NCI-H146 (cell line): ENCODE measurements at regions not wholly inside any gene's neighbourhood (a gene's known extent, or its start where the extent isn't known, plus 50 kb on each side); places are given as distances from the start of the nearest gene placed in this dataset.
"Not testable (repeated sequence)": the region's sequence is repeated elsewhere in the genome, so short reads cannot be mapped to it uniquely, and the experiment has no call there.

Experiments
- DNase-seq: peaks from one replicate; lab custom pipeline; 2025; lab: John Stamatoyannopoulos, UW

DNA sequence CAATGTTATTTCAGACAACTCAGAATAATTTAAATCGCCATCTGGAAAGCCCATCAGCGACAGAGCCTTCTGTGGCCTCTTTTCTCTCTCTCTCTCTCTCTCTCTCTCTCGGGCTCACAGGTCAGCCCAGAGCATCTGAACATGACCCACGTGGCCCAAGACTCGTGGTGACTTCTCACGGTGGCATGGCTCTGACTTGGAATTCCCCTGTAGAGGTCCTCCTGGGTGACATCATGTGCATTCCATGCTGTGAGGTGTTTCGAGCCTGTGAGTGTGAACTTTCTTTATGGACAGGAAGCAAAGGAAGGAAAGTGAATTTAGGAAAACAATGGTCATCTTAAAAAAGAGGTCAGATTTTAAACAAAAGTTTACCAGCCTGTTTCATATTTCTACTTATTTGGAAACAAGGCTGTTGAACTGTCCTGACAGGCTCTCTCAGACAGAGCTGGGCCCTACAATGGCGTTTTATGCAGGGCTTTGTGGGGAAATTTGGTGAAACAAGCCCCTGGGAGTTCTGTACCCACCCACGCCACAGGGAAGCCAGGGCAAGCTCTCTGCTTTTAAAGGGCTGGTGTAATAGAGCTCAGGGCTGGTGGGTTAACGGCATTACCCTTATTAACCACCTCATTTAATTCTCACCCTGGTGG, 359.7 kb upstream of the ZNF32 start:
- DNase-seq: no peak

DNA sequence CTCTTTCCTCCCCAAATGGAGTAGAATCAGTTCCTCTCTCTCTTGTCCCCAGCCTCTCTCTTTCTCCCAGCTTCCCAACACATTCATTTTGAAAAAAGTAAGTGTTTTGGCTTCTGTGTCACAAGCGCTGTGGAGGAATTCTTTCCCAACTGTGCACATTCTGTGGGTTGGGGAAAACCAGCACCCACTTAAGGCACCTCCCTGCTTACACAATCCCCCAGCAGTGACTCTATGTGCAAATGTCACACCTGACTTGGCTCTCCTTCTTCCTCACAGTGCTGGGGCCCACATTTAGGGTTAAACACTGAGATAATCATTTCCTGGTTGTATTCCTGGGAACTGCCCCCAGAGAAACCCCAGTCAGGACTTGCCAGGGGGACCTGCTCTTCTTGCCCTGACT, 358.1 kb upstream of the ZNF32 start:
- no peak for DNase-seq

DNA sequence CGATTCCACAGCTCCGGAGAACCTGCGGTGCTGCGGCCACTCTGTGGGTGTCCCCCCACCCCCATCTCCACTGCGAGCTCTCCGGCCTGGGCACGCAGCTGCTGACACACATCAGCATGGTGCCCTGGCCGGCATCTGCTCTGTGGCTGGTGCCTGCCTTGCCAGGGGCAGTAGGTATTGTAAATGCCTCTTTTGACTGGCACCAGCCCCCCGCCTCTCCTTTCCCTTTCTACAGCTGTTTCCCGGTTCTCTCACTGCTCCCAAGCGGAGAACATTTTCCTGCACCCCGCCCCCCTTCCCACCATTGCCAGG, 357.1 kb upstream of the ZNF32 start:
- no peak for DNase-seq

DNA sequence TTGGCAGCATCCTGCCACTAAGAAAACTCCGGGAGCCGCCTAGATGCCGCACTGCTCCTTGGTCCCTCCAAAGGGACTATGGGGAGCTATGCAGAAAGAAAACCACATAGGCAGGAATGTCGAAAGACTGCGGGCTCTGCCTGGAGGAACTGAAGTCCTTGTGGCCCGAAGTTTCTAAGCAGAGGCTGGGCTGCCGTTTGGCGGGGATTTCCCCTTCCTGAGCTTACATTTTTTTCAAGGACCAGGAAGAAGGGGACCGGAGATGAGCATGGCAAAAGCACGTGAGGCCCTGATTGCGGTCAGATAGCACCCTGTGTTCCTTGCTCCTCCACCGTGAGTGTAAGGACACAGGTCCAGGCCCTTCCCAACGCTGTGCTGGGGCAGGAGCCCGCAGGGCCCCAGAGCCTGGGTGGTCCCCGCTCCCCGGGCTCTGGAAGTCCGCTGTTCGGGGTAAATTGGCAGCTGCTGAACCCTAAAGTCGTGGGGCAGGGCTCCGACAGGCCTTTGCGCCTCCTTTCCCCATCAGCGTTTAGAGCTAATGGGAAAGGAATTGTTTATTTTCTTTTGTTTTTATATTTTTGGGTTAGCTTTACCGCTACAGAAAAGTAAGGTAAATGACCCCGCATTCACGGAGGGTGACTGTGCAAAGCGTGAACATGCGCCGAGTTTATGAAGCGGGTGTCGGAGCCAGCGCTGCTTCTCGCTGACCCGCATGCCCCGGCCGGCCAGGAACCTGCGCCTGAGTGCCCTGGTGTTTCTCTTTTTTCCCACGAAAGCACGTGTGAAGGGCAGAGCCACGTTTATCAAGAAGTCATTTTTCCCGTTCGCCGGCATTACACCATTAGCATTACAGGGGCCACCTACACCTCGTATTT, 356.5 kb upstream of the ZNF32 start:
- no peak for DNase-seq

DNA sequence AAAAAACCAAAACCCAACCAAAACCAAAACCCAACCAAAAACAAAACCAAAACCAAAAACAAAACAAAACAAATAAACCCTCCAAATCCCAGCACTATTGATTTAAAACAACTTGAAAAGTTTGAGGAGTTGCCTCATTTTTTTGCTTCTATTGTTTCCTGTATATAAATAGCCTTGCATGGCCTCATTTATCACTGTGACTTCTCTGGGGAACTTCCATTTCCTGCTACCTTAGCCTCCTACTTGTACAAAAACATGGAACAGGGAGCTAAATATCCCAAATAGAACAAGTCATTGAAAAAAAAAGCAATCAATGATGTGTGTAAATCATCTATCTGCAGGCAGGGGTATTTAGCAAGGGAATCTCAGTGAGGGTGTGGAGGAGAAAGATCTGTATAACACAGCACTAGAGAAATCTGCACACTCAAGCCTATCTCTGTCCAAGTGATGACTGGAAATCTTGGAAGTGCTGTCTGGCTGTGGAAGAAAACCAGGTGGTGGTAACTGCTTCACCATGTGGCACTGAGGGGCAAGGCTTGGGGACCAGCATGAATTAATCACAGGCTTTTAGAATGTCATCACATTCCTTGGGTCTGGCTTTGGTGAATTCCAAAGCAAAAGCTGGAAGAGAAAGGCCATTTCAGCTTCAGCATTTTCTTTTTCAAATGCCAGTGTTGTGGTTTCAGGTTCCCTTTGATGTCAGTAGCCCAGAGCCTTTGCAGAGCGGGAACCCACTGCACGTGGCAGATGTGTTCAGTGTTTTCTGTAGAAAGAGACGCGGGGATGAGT, 349.5 kb upstream of the ZNF32 start:
- DNase-seq: no peak

DNA sequence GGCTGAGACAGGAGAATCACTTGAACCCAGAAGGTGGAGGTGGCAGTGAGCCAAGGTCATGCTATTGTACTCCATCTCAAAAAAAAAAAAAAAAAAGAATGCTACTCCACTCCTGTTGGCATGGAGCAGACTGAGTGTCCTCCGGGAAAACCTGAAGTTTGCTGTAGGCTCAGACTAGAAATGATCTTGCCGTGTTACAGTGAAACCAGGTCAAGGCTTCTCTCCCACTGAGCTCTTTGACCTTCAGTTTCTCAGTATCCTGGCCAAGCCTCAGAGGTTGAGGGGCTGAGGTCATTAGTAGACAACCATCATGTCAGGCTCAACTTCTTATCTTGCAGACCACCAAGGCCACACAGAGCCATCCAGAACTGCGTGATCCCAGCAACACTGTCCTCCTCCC, 348.6 kb upstream of the ZNF32 start:
- no peak for DNase-seq

DNA sequence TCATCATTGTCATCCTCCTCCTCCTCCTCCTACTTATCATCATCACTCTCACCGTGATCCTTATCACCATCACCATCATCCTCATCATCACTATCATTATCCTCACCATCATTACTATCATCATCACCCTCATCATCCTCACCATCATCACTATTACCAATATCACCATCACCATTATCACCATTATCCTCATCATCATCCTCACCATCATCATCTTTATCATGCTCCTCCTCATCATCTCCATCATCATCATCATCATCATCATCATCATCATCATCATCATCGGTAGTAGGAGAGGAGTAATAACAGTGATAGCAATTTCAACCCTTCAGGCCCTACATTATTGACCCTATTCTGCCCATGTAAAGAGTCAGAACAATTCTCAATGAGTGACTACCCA, 345.9 kb upstream of the ZNF32 start:
- DNase-seq: no peak

DNA sequence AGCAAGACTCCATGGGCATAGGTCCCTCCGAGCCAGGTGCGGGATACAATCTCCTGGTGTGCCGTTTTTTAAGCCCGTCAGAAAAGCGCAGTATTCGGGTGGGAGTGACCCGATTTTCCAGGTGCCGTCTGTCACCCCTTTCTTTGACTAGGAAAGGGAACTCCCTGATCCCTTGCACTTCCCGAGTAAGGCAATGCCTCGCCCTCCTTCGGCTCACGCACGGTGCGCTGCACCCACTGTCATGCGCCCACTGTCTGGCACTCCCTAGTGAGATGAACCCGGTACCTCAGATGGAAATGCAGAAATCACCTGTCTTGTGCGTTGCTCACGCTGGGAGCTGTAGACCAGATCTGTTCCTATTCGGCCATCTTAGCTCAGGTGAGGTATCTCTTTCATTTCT, 344.1 kb upstream of the ZNF32 start:
- not testable (repeated sequence) for DNase-seq

DNA sequence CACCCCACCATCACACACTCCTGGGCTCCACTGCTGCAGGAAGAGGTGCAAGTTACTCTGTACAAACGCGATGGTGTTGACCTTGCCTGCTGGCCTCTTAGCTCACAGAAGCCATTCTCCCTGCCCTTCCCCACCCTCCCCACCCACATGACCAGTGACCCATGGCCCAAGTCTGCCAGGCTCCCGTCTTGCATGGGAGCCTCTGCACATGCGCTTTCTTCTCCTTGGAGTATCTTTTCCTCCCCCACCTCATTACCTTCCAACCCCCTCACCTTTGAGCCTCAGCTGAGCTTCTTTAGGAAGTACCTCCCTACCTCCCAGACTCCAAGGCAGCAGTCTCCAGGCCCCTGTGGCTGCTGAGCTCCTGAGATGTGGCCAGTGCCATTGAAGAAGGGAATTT, 337.7 kb upstream of the ZNF32 start:
- DNase-seq: no peak

DNA sequence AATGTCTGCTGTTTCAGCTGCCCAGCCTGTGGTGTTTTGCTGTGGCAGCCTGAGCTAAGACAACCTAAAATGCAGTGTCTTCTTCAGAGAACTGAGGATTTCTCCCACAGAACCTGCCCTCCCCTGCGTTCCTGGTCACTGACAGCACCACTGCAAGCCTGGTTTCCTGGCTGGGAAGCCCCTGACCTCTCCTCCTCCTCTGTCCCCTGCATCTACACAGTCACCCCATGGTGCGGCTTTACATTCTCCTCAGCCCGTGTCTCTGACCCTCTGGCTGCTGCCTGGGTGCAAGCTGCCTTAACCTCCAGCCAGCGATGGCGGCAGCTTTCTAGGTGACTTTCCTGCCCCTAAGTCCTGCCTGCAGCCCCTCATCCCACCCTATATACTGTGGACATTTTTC, 337.3 kb upstream of the ZNF32 start:
- no peak for DNase-seq

DNA sequence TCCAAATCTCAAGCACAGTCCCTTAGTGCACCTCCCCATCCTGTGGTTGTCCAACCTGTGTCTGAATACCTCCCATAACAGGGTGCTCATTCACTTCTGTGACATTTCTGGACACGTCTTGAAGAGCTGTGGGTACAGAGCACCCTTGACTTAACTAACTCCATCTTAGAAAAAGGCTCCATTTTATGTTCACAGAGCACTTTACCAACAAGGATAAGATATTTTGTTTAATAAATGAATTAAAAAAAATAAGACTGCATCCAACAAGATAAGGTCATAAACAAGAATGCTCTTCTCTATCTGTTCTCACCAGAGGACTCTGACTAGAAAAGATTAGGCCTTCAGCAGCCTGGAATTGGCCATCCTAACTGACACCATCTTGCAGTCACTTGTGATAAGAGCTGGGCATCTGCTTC, 335.2 kb upstream of the ZNF32 start:
- DNase-seq: no peak

DNA sequence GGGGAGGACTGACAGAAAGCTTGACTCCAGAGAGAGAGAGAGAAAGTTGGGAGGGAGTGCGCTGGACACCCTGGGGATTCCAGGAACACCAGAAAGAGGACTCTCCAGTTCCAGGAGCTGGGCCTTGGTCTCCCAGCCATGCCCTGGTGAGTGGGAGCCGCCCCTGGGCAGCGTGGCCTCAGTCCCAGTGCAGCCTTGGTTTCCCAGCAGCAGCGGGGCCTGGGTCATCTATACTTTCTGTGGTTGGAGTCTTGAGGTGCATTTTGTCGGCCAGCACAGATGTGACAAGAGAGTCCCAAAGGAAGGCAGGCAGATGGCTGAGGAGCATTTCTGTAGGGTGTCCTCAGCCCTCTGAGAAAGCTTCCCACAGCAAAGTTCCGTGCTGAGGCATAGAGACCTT, 334.7 kb upstream of the ZNF32 start:
- DNase-seq: no peak

DNA sequence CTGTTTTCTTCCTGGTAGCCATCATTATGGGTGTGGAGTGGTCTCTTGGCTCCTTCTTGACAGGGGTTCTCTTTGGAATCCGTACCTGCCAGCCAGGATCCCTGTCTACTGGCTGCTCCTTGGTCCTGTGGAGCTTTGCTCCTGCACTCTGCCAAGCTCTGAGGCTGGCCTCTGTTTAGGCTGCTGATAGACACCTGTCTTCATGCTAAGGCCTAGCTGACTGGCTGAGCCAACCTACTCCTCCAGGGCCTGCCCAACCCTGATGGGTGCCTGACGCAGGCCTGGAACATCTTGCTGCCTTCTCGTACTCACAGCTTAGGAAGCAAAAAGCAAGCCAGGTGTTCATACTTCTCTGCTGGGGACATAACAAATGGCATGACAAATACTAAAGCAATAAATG, 333.6 kb upstream of the ZNF32 start:
- no peak for DNase-seq

DNA sequence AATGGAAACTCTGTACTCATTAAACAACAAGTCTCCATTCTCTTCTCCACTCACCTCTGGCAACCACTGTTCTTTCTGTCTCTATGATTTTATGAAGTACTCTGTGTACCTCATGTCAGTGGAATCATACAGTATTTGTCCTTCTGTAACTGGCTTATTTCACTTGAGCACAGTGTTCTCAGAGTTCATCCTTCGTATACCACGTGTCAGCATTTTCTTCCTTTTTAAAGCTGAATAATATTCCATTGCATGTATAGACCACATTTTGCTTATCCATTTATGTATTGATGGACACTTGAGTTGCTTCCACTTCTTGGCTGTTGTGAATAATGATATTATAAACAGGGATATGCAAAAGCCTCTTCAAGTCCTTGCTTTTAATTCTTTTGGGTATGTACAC, 333.0 kb upstream of the ZNF32 start:
- no peak for DNase-seq

DNA sequence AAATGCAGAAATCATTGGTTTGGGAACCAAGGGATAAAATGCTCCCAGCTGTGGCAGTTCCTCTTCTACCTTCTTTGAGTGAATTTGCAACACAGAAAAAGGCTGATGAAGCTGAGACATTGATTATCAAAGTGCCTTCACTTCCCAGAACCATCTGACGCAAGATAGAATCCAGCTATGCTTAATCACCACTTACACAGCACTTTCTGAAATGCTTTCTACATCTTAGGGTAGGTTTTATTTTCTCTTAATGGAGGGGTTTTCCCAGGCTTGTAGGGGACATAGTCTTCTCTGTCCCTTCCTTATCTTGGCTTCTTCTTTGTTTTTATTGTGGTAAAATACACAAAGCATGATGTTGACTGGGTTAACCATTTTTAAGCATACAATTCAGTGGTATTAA, 332.6 kb upstream of the ZNF32 start:
- DNase-seq: no peak

DNA sequence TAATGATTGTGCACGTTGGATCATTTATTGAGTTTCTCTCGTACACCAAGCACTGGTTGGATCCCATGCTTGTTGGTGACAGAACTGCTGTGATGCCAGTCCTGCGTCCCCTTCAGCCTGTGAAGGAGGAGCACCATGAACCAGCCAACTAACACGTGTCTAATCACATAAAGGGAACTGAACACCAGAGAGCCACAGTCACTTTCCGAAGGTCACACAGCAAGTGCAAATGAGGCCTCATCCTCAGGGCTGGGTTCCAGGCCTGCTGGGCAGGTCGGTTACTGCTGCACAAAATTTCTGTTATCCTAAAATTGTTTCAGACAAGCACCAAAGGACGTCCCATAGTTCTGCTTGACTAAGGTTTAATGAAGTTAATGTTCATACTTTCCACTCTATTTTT, 332.0 kb upstream of the ZNF32 start:
- no peak for DNase-seq

DNA sequence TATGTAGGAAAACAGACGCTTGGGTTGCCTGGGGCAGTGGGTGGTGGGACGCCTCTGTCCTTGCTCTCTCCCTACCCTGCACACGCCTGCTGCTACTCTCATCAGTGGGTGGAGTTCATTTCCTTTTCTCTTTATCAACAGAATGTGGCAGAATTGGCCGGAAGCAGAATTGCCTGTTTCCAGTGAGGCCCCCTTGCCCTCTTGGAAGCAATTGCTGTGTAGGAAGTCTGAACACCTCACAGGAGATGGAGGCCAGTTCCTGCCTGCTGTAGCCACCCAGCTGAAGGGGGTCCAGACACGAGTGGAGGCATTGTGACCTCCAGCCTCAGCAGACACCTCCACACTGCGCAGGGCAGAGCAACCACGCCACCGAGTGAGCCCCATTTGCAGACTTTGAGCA, 331.6 kb upstream of the ZNF32 start:
- DNase-seq: no peak

DNA sequence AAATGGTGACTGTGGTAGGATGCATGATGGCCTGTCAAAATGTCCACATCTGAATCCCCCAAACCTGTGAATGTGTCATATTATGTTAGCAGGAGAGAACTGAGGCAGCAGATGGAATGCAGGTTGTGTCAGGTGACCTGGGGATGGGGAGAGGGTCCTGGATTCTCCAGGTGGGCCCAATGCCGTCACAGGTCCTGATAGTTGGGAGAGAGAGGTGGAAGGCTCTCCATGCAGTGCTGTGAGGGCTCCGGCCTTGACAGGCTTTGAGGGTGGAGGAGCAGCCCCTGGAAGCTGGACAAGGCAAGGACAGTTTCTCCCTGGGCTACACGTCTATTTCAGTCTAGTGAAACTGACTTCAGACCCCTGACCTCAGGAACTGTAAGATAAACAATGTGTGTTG, 330.9 kb upstream of the ZNF32 start:
- no peak for DNase-seq

DNA sequence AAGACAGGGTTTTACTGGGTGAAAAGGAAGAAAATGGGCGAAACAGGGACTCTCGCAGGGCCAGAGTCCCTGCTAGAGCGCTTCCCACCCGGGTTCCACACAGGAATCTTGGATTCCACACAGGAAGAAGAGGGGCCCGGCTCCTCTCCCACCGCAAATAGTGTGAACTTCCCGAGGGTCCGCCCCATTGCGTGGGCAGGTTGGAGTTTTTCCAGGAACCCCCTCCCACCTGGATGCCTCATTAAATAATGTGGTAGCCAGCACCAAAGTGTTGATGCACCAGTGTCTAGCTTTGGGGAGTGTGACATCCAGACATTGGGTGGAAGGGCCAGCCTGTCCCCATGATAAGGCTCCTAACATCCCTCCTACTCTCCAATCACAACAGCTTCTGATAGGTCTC, 330.3 kb upstream of the ZNF32 start:
- no peak for DNase-seq

DNA sequence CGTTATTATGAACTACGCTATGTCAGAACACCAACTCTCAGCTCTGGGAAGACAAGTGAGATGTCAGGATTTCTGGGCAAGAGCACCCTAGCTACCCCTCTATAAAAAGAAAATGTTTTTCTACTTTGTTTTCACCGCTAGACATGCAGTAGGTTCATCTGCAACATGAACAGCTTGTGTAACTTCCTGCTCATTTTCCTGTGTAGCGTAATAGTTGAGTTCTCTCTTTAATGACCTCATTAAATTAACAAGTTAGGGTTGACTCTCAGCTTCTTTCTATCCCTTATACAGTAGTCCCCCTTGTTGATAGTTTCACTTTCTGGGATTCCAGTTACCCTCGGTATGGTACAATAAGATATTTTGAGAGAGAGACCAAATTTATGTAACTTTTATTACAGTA, 329.4 kb upstream of the ZNF32 start:
- no peak for DNase-seq

DNA sequence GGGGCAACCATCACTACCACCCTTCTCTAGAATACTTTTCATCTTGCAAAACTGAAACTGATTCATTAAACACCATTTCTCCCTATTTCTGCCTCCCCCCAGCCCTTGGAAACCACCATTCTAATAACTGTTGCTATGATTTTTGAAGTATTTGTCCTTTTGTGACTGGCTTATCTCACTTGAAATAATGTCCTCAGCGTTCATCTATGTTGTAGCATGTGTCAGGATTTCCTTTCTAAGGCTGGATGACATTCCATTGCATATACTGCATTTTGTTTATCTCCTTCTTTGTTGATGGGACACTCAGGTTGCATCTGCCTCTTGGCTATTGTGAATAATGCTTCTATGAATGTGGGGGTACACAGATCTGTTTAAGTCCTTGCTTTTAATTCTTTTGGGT, 327.6 kb upstream of the ZNF32 start:
- no peak for DNase-seq

DNA sequence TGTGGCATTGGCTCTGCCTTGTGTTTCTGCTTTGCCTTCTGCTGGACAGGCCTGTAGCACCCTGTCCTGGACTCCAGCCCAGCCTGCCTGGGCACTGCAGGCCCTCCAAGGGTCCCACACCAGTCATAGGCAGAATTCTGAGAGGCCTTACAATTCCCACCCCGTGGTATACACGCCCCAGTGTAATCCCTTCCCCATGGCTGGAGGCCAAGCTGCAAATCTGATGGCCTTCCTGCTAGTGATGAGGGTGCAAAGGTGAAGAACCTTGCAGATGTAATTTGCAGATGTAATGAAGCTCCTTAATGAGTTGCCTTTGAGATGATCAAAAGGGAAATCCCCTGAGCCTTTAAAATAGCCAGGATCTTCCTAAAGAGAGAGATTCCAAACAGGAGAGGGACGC, 325.1 kb upstream of the ZNF32 start:
- DNase-seq: no peak

DNA sequence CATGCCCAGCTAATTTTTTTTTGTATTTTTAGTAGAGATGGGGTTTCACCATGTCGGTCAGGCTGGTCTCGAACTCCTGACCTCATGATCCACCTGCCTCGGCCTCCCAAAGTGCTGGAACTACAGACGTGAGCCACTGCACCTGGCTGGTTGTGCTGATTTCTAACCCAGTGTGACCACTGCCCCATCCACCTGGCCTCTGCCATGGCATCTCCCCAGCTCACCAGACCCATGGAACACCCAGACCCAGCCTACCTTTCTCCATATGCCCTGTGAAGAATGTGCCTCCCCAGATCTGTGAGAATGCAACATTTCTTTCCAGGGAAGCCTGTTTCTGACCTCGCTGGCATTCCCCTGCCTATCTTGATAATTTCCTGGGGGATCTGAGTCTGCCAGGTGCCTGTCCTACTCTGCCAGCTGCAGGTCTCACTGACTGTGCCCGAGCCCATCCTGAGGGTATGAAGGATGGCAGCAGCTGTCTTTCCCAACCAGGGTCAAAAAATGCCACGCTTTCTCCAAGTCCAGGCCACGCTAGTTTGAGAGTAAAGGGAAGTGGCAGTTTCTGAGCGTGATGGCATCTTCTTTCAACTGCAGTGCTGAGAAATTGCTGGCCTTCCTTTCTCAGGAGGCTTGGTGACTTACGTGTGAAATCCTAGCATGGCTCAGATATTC, 324.4 kb upstream of the ZNF32 start:
- DNase-seq: no peak
